Lung (tissue), 11 donors: ENCODE measurements at regions not wholly inside any gene's neighbourhood (a gene's known extent, or its start where the extent isn't known, plus 50 kb on each side); places are given as distances from the start of the nearest gene placed in this dataset.
"Not testable (repeated sequence)": the region's sequence is repeated elsewhere in the genome, so short reads cannot be mapped to it uniquely, and the experiment has no call there.

Experiments
- ATAC-seq: fragments of 200-7000 bp; cut with Tn5 transposase; one replicate; pipeline ENCODE4 v1.9.1; 2020; ENCODE audit warnings: moderate number of reproducible peaks; ENCODE audit not compliant: insufficient read depth, low FRiP score
- DNase-seq, 3 donors: peaks; one replicate each; pipeline ENCODE4 v3.0.0-alpha.2; 2013 to 2017
- H3K27ac ChIP-seq, 2 donors: one replicate each; pipeline ENCODE4 v1.5.1; 2013; ENCODE audit warnings: mild to moderate bottlenecking in 2 of 2, moderate library complexity in 2 of 2, control low read depth in 1 of 2, inconsistent platforms in 1 of 2, low read depth in 1 of 2, low read length in 1 of 2
- H3K27me3 ChIP-seq, 3 donors: one replicate each; pipeline ENCODE4 v1.5.1; 2013; ENCODE audit warnings: low read length in 2 of 3; ENCODE audit not compliant: control insufficient read depth in 3 of 3, insufficient read depth in 3 of 3
- H3K36me3 ChIP-seq, 4 donors: one replicate each; pipeline ENCODE4 v1.5.1; 2013; ENCODE audit warnings: low read length in 4 of 4, mild to moderate bottlenecking in 1 of 4, moderate library complexity in 1 of 4; ENCODE audit not compliant: control insufficient read depth in 4 of 4, insufficient read depth in 4 of 4
- H3K4me1 ChIP-seq, 5 donors: one replicate each; pipeline ENCODE4 v1.5.1; 2013; ENCODE audit warnings: low read length in 5 of 5, mild to moderate bottlenecking in 2 of 5, moderate library complexity in 1 of 5; ENCODE audit not compliant: control insufficient read depth in 5 of 5, insufficient read depth in 5 of 5
- H3K4me3 ChIP-seq: one replicate; pipeline ENCODE4 v1.5.1; 2013; ENCODE audit warnings: mild to moderate bottlenecking, control low read depth, moderate library complexity
- H3K9ac ChIP-seq, 2 donors: one replicate each; pipeline ENCODE4 v1.5.1; 2013; ENCODE audit warnings: low read length in 2 of 2, control low read depth in 1 of 2; ENCODE audit not compliant: insufficient read depth in 1 of 2
- H3K9me3 ChIP-seq, 4 donors: one replicate each; pipeline ENCODE4 v1.5.1; 2013; ENCODE audit warnings: low read length in 3 of 4, mild to moderate bottlenecking in 1 of 4, moderate library complexity in 1 of 4; ENCODE audit not compliant: control insufficient read depth in 4 of 4, insufficient read depth in 3 of 4
- WGBS, 2 donors: extraction: QIAGEN DNeasy Blood & Tissue Kit; methylation state at CpG; one replicate each; pipeline ENCODE4 v1.1.7; 2013; 5-methylcytosine and 5-hydroxymethylcytosine counted together
- TF ChIP-seq, protein P1 (sequence below): IDR thresholded peaks from 2 replicates; pipeline ENCODE4 v1.5.1; 2012; ENCODE audit warnings: mild to moderate bottlenecking; ENCODE audit errors: control extremely low read depth, extremely low read depth
- donor health status: control.
- donor health status: control.
- donor health status: Bipolar disorder and iron deficiency.
- donor health status: healthy.
- donor health status: DM: yes; HTN: yes; CAD: no.

DNA sequence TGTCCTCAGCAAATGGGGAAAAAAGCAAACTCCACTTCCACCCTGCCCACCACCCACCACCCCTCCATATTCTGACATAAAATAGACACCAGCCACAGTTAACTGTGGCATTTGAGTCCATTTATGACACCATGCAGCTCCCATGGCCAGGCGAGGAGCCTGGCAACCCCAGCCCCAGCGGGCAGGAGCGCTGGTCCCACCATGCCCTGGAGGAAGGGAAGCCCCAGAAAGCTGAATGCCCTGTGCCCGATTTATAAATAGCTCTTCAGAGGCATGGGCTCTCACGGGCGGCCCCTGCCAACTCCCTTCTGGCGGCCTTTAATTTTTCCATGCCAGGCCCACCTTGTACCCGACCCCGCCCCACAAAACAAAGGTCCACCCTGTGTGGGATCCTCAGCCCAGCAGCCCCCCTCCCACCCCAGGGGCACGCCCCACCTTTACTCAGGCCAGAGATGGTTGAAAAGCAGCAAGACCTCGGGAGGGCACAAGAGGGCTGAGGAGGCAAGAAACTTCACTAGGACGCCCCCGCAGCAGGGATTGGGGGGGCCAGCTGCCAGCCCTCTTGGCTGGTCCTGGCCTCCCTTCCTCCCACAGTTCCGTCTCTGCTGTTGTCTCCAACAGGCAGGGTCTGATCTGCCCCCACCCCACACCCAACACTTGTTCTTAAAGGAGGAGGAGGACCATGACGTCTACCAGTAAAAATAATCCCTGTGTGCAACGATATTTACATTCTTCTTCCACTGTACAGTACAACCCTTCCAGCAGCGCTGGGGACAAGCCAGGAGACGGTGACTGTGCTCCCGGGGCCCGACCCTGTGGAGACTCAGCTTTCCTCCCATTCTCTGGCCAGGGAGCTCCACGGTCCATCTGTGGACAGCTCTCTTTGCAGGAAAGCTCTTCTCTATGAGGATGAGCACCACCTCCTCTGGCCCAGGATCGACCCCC, 115.6 kb upstream of the CDYL start:
- Histone ChIP-seq H3K4me3 (no peak overlapping the region), H3K27ac (no peak overlapping the region), H3K9ac (no peak overlapping the region), H3K9me3 (peaks cover 0 to 4% (median 0%) of the 10 kb centered on the region in 4 donors), H3K36me3 (no peaks in the 10 kb centered on the region), H3K4me1 (peaks cover 0 to 1% (median 0%) of the 10 kb centered on the region in 5 donors), H3K27me3 (no peaks in the 10 kb centered on the region)
- 78 to 84% methylated on average over 21 to 22 of the region's 22 CpGs for WGBS, 2 donors
- TF ChIP-seq, protein P1, sequence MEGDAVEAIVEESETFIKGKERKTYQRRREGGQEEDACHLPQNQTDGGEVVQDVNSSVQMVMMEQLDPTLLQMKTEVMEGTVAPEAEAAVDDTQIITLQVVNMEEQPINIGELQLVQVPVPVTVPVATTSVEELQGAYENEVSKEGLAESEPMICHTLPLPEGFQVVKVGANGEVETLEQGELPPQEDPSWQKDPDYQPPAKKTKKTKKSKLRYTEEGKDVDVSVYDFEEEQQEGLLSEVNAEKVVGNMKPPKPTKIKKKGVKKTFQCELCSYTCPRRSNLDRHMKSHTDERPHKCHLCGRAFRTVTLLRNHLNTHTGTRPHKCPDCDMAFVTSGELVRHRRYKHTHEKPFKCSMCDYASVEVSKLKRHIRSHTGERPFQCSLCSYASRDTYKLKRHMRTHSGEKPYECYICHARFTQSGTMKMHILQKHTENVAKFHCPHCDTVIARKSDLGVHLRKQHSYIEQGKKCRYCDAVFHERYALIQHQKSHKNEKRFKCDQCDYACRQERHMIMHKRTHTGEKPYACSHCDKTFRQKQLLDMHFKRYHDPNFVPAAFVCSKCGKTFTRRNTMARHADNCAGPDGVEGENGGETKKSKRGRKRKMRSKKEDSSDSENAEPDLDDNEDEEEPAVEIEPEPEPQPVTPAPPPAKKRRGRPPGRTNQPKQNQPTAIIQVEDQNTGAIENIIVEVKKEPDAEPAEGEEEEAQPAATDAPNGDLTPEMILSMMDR = no peak
- DNase-seq = peak in 1 of 3 donors; percentile 10
- no peak for ATAC-seq

DNA sequence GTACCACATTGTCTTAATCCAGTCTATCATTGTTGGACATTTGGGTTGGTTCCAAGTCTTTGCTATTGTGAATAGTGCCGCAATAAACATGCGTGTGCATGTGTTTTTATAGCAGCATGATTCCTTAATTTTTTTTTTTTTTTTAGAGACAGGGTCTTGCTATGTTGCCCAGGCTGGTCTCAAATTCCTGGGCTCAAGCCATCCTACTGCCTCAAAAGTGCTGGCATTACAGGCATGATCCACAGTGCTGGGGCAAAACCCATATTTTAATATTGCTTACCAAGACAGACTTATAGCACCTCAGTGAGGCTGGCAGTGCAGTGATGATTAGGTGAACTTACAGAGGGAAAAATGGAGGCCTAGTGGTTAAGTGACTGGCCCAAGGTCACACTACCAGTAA, 116.5 kb upstream of the CDYL start:
- H3K36me3 ChIP-seq, H3K27me3 ChIP-seq, H3K9me3 ChIP-seq, DNase-seq, H3K27ac ChIP-seq, ATAC-seq, H3K4me1 ChIP-seq, H3K4me3 ChIP-seq, H3K9ac ChIP-seq: not testable (repeated sequence)
- WGBS, 2 donors = 80 to 100% methylated on average over 1 to 2 of the region's 2 CpGs

DNA sequence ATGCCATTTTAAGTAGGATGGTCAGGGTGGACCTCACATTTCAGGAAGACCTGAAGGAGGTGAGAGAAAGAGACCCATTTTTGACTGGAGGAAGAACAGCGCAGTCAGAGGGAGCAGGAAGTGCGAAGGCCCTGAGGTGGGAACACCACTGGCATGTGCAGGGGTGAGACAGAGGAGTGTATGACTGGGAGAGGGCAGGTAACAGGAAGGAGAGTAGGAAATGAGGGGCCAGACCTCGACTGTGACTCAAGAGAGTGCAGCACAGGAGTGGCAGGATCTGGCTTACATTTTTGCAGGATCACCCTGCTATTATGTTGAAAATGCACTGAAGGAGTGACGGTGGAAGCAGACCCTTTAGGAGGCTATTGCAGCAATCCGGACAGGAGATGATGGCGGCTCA, 117.7 kb upstream of the CDYL start:
- Histone ChIP-seq H3K9me3 (peaks cover 0 to 4% (median 0%) of the 10 kb centered on the region in 4 donors), H3K27me3 (peaks cover 0 to 2% (median 0%) of the 10 kb centered on the region in 3 donors), H3K4me3 (no peak overlapping the region), H3K36me3 (no peaks in the 10 kb centered on the region), H3K9ac (no peak overlapping the region), H3K27ac (no peak overlapping the region), H3K4me1 (peaks cover 0 to 1% (median 0%) of the 10 kb centered on the region in 5 donors)
- DNase-seq (no peak), ATAC-seq (no peak)
- WGBS, 2 donors = 76% methylated on average over 6 of the region's 6 CpGs
- TF ChIP-seq, protein P1 = no peak

DNA sequence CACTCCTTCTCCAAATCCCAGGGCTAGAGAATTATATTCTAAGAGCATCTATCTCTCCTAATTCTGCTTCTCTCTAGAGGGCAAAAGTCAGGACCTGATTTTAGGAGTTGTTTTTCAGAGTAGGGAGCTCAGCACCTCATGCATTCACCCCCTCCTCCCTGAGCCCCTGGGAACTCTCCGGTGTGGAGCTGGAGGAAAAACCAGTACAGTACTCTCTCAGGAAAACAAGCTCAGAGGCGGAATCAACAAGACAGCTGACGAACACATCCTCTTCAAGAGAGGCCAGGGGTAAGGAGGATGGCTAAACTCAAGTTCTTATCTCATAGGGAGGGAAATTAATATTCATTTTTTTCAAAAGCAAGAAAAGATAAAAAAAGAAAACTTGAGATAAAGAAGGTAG, 120.1 kb upstream of the CDYL start:
- Histone ChIP-seq H3K9me3 (peaks cover 0 to 2% (median 0%) of the 10 kb centered on the region in 4 donors), H3K4me3 (no peak overlapping the region), H3K27me3 (peaks cover 0 to 2% (median 0%) of the 10 kb centered on the region in 3 donors), H3K36me3 (no peaks in the 10 kb centered on the region), H3K27ac (no peak overlapping the region), H3K4me1 (peaks cover 0 to 1% (median 0%) of the 10 kb centered on the region in 5 donors), H3K9ac (no peak overlapping the region)
- ATAC-seq (no peak), DNase-seq (no peak)
- TF ChIP-seq, protein P1 = no peak
- WGBS, 2 donors = 77 to 91% methylated on average over 3 of the region's 3 CpGs
